NCI-H1436 (cell line): ENCODE measurements at regions not wholly inside any gene's neighbourhood (a gene's known extent, or its start where the extent isn't known, plus 50 kb on each side); places are given as distances from the start of the nearest gene placed in this dataset.
A peak's percentile ranks its signal among the peaks of the same experiment; 100 is the strongest.
"Not testable (repeated sequence)": the region's sequence is repeated elsewhere in the genome, so short reads cannot be mapped to it uniquely, and the experiment has no call there.

Experiments
- DNase-seq: peaks from one replicate; lab custom pipeline; 2025; lab: John Stamatoyannopoulos, UW

- no peak for DNase-seq
These were observed 440.9 kb upstream of the POT1 start for GRCh38 chr7:125370502-125370901.

GRCh38 chr7:125363873-125364272, 434.2 kb upstream of the POT1 start:
- DNase-seq, result no peak

- no peak for DNase-seq
These were observed 429.0 kb upstream of the POT1 start for GRCh38 chr7:125358551-125359167.

GRCh38 chr7:125357676-125358455, 428.2 kb upstream of the POT1 start:
- DNase-seq, result no peak

DNA sequence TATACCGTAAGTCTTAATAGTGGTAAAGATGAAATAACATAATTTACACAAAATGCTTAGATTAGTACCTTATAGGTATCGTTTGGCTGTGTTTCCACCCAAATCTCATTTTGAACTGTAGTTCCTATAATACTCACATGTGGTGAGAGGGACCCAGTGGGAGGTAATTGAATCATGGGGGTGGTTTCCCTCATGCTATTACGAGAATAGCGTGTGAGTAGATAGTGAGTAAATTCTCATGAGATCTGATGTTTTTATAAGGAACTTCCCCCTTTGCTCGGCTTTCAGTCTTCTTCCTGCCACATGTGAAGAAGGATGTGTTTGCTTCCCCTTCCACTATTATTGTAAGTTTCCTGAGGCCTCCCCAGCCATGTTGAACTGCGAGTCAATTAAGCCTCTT, 426.3 kb upstream of the POT1 start:
- no peak for DNase-seq

DNA sequence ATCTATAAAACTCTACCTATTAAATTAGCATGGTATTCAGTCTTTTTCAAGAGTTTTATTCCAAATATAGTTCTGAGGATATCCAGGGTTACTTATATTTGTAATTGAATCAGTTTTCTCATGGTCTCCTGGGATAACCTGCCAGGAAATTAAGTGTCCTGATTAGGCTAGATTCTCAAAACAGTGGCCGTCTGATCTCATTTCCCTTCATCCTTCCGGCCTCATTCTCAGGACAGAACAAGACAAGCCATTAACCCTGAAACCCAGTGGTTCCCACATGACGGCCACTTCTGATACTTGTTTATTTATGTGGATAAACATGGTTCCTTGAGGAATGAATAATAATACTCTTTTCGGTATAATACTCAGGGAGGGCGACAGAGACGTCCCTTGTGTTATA, 417.6 kb upstream of the POT1 start:
- no peak for DNase-seq

DNA sequence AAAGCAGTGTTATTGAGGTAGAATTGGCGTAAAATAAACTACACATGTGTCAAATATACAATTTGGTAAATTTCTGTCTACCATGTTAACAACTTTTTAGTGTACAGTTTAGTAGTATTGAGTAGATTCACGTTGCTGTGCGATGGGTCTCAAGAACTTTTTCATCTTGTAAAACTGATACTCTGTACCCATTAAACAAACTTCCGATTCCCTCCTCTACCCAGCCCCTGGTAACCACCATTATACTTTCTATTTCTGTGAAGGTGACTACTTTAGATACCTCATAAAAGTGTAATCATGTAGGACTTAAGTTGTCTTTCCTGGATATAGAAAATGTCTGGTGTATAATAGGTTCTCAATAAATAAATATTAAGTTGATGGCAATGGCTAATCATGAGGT, 408.5 kb upstream of the POT1 start:
- DNase-seq, result no peak

- DNase-seq, result no peak
These were observed 406.7 kb upstream of the POT1 start for GRCh38 chr7:125336326-125336725.

DNA sequence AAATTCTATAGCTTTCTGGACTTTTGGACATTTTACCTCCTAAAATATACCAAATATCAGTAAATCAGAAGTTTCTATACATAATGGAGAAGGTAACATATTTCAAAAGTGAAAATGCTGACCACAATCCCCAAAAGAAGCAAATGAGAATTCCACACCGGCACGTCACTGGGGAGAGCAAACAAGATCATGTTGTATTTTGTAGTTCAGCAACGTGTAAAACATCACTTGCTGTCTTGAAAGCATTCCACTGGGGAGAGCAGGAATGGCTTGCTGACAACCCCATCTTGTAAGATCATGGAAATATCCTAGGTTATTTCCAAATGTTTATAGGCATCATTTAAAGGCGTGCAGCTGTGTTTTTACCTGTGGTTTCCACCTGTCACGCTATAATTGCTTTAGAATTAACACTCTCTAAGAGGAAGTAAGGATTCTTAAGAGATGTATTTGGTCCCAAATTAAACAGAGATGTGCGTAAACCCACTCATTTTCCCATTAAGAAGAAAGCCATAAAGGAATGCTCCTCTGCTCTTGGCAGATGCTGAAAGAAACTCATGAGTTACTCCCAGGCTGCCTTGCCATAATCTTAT, 397.1 kb upstream of the POT1 start:
- peak; percentile 0 for DNase-seq

DNA sequence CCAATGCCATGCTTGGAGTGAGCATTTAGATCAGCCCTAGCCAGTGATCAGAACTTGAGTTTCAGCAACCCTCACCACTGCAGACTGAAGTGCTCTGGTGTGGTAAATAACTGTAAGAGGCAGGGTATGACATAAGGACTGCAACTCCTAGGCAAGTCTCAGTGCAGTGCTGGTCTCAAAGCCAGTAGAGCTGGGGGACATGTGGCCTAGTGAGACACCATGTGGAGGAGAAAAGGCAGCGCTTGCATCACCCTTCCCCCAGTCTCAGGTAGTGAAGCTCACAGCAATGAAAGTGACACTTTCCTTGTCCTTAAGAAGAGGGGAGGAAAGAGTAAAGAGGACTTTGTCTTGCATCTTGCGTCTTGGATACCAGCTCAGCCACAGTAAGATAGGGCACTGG, 386.8 kb upstream of the POT1 start:
- DNase-seq, result peak; percentile 37

DNA sequence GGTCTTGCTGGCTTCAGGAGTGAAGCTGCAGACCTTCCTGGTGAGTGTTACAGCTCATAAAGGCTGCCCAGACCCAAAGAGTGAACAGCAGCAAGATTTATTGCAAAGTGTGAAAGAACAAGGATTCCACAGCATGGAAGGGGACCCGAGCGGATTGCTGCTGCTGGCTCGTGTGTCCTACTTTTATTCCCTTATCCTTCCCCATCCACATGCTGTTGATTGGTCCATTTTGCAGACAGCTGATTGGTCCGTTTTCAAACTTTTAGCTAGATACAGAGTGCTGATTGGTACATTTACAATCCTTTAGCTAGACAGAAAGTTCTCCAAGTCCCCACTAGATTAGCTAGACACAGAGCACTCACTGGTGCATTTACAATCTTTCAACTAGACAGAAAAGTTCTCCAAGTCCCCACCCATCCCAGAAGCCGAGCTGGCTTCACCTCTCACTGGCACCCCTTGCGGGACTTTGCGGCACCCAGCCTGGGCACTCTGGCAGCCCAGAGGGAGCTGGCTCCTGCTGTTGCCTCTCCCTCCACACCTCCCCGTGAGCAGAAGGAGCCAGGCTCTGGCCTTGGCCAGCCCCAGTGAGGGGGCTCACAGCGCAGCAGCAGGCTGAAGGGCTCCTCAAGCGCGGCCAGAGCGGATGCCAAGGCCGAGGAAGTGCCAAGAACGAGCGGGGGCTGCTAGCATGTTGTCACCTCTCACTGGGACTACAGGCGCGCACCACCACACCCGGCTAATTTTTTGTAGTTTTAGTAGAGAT, 369.6 kb upstream of the POT1 start:
- DNase-seq, result no peak

- DNase-seq, result no peak
These were observed 350.3 kb upstream of the POT1 start for GRCh38 chr7:125279961-125280360.

DNA sequence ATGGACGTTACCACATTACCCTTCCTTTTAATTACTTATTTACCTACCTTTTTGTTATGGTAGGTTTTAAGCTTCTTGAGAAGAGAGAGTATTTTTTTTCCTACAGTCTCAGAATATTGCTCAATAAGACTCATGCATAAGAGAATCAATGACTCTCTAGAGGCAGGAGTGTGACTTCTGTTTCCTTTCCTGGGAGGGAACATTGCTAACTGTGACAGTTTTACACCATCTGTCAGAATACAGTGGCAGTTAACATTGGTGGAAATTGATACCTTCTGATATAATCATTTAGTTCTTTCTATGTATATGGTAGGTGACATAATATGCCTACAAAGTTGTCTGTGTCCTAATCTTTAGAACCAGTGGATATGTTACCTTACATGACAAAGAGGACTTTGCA, 348.7 kb upstream of the POT1 start:
- no peak for DNase-seq

DNA sequence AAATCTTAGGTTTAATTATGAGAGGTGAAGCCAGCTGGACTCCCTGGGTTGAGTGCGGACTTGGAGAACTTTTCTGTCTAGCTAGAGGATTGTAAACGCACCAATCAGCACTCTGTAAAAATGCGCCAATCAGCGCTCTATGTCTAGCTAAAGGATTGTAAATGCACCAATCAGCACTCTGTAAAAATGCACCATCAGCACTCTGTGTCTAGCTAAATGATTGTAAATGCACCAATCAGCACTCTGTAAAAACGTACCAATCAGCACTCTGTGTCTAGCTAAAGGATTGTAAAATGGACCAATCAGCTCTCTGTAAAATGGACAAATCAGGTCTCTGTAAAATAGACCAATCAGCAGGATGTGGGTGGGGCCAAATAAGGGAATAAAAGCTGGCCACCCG, 345.1 kb upstream of the POT1 start:
- DNase-seq, result not testable (repeated sequence)

DNA sequence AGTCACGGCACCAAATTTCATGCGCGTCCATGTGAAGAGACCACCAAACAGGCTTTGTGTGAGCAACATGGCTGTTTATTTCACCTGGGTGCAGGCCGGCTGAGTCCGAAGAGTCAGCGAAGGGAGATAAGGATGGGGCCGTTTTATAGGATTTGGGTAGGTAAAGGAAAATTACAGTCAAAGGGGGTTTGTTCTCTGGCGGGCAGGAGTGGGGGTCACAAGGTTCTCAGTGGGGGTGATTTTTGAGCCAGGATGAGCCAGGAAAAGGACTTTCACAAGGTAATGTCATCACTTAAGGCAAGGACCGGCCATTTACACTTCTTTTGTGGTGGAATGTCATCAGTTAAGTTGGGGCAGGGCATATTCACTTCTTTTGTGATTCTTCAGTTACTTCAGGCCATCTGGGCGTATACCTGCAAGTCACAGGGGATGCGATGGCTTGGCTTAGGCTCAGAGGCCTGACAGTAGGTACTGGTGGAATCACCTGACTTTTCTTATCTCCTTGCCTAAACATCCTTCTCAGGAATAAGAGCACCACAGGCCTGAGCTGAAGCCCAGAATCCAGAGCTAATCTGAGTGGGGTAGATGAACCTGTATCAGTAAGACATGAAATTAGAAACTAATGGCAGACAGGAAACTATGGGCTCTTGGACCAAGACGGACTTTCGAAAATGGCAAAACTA, 334.7 kb upstream of the POT1 start:
- DNase-seq, result not testable (repeated sequence)

DNA sequence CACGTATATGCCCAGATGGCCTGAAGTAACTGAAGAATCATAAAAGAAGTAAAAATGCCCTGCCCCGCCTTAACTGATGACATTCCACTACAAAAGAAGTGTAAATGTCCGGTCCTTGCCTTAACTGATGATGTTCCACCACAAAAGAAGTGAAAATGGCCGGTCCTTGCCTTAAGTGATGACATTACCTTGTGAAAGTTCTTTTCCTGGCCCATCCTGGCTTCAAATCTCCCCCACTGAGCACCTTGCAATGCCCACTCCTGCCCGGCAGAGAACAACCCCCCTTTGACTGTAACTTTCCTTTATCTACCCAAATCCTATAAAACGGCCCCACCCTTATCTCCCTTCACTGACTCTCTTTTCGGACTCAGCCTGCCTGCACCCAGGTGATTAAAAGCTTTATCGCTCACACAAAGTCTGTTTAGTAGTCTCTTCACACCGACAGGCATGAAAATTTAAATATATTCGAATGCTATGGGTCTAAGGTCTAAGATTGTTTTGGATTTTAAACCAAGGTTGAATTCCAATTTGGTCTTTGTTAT, 329.3 kb upstream of the POT1 start:
- not testable (repeated sequence) for DNase-seq

DNA sequence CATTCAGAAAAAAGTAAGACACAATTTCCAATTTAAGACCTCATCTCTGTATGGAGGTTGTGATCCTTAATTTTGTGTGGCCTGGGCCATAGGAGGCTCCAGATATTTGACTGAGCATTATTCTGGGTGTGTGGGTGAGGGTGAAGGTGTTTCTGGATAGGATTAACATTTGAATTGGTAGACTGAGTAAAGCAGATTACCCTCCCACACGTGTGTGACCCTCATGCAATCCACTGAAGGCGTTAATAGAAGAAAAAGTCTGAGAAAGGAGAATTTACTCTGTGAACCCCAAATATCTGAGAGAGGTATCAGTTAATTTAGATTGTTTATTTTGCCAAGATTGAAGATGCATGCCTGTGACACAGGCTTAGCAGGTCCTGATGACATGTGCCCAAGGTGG, 328.0 kb upstream of the POT1 start:
- DNase-seq, result no peak

DNA sequence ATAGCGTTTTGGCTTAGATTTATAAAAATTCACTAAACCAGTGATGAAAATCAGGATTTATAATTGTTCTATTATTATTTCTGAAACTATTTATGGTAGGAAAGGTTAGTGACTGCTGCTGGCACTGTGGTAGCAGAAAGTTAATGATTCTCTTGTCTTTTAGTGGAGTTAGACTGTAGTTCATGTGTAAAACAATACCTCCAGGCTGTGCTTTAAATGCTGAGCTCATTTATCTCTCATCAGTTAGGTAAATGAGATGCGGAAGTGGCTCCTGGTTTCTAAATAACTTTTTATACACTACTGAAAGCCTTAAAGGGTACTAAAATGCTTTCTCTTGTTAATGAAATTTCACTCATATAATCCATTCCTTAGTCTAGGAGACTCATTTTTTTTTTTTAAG, 326.8 kb upstream of the POT1 start:
- no peak for DNase-seq

GRCh38 chr7:125255810-125256209, 326.2 kb upstream of the POT1 start:
- no peak for DNase-seq

DNA sequence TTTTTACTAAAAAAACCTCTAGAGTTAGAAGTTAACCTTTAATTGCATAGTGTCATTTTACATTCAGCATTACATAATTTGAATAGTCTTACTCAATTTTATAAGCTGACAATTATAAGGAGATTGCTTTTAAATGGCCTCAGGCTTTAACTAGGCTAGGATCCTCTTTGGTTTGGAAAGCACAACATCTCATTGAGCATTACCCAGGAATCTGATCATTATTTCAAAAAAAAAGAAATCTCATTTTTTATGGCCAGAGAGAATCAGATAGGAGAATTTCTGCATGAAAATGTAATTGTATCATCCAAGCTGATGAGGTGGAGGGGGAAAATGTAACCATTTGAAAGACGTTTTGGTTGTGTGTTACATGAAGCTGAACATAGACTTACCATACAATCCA, 324.9 kb upstream of the POT1 start:
- no peak for DNase-seq

DNA sequence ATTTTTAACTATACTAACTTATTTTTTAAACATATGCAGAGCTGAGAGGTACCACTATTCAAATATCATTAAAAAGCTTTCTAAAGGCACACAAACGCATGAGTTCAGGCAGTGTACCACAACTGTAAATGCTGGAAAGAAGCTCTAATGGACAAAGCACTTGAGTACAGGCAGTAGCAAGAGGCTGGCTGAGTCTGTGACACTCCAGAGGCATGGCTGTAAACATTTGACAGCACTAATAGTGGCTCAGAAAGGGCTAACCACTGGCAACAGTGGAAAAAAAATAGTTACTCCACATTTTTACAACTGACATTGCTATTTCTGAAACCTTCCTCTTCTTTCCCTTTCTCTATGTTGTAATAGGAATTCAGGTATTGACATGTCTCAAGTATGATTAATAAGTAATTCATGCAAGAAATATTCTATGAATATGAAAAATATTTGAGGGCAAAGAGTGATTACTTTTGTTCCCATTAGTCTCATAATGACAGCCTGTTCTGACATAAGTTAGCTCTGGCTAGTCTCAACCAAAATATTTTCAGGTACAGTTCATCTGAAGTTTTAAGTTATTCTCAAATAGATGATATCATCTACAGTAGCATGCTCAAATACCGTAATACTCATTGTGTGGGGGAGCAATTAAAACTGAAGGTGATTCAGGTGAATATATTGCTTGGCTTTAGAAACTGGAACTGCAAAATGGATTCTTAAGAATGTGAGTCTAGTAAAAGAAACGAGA, 324.0 kb upstream of the POT1 start:
- no peak for DNase-seq
